GM21447 (cell line): ENCODE measurements at regions not wholly inside any gene's neighbourhood (a gene's known extent, or its start where the extent isn't known, plus 50 kb on each side); places are given as distances from the start of the nearest gene placed in this dataset.

Source experiments
- ATAC-seq: cut with Tn5 transposase; IDR thresholded peaks from one replicate; pipeline ENCODE4 v1.9.1; 2021; ENCODE audit not compliant: unreplicated experiment

DNA sequence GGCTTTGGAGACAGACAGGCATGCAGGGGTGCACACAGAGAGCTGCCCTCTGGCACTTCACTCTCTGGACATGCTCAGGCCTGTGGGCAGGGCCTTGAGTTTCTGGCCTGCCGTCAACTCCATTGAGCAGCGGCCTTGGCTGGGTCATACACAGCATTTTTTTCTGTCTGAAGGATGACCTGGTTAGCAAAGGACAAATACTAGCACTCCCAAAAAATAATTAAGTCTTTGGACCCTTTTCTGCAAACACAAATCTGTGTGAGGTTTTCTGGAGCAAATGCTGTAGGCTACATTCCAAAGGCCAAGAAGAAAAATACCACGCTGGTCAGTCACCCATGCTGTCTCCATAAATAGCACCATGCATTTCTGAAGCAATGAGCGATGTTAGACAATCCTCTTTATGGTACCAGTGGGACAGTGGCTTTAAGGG, 124.7 kb upstream of the CTAGE1 start:
- ATAC-seq: no peak

- no peak for ATAC-seq
These were observed 126.1 kb upstream of the CTAGE1 start for GRCh38 chr18:22543769-22544168.

GRCh38 chr18:22544626-22545025, 126.9 kb upstream of the CTAGE1 start:
- ATAC-seq: no peak

DNA sequence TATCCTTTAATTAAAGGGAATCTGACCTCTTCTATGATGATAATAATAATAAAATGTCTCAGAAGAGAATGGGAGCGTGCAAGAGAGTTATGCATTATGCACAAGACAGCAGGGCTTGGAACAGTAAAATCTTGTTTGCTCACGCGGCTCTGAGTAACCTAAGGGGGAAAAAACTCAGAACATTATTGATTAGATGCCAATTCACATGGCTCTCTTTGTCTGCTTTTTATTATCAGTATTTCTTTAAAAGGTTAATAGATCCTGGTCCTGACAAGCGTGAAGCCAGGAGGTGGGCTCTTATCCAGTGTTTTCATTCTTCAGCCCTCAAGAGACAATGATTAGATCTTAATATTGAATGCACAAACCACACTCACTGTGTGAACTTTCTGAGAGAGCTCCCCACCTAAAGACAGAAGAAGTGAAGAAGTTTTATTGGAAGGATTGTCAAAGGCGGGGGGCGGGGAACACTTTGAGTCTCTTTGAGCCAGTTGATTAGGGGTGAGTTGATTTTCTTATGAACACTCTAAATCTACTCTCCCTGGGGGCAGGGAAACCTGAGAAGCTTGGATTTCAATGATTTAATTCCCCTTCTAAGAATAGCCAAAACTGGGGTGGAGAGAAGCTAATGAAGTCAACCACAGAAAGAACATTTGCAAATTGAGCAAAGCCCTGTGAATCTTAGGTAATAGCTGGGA, 127.5 kb upstream of the CTAGE1 start:
- no peak for ATAC-seq

DNA sequence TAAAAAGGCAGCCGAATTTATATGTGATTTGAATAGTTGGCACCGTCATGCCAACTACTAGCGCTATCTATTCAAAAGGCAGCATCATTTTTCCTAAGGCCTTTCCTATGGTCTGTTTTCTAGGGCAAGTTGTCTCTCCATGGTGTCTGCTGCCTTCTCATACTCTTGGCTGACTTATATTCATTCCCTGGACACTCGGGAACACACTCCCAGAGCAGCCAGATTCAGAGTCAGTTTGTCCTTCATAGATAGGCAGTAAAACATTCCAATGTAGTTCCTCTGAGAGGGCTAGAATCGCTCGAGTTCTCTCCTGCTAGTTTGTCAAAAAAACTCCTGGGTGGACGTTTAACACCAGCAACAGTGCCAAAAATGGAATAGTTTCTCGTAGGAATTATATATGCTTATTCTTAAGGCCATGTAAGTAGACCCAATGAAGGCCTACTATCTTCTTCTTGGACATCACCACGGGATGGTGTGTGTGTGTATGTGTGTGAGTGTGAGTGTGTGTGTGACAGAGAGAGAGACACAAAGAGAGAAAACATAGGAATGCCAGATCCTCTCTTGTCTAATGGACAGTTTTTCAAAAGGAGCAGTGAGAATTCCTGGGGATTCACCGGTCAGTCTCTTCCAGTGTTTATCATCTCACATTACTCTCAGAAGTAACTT, 129.3 kb upstream of the CTAGE1 start:
- no peak for ATAC-seq

- ATAC-seq: no peak
These were observed 130.3 kb upstream of the CTAGE1 start for GRCh38 chr18:22547807-22548561.

DNA sequence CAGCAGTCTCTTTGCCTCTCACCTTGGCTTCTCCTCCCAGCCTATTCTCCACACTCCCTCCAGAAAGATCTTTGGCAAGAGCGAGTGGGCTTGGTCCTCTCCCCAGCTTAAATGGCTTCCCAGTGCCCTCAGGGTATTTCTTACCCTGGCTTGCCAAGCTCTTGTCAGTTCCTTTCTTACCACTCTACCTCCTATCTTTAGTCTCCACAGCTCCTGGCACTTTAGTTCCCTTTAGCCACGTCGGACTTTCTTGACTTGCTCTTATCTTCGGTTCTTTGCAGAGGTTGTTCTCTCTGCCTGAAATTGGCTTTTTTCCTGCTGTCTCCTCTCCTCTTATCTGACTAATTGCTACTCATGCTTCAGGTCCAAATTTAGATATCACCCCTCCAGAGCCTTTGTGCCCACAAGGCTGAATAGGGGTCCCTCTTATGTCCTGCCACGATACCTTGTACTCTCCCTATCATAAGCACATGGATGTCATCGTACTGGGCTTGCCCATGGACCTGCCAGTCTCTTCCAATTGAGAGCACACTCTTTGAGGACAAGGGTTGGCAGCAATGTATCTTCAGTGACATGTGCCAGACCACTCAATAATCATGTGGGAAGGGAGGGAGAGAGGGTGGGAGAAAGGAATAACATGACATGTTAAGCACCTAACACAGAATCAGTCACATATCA, 131.7 kb upstream of the CTAGE1 start:
- no peak for ATAC-seq

DNA sequence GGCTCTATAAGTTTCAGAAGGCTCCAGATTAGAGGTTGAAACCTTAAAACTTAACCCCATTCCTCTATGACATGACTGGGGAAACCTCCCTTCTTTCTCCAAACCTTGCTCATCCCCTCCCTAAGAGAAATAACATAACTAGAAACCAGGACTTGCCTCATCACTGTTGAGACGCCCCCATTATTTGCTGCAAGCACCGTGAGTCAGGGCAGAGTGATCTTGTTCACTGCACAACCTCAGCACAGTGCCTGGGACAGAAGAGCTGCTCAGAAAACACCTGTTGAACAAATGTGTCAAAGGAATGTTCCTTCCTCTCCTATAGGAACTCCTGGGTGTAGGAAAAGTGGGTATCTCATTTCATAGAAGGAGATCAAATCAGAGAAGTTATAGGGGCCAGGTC, 132.7 kb upstream of the CTAGE1 start:
- ATAC-seq: no peak

- ATAC-seq: no peak
These were observed 133.1 kb upstream of the CTAGE1 start for GRCh38 chr18:22550861-22551260.

- ATAC-seq: no peak
These were observed 133.9 kb upstream of the CTAGE1 start for GRCh38 chr18:22551536-22552151.

DNA sequence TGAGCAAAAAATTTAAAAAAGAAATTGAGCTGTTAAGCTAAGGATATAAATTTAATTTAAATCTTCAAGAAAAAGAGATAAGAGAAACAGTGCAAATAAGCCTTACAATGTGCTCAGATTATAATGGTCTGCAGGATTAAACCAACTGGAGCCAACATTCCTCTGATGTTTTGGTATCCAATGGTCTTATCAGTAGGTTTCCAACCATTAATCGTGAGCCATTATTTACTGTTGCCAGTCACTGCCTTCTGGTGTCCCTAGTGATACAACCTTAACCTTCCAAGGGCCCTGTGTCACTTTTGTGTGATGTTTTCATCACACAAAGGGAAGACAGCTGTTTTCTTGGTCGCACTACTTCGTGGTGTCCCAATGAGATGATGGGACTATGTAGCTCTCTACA, 134.5 kb upstream of the CTAGE1 start:
- ATAC-seq: no peak

DNA sequence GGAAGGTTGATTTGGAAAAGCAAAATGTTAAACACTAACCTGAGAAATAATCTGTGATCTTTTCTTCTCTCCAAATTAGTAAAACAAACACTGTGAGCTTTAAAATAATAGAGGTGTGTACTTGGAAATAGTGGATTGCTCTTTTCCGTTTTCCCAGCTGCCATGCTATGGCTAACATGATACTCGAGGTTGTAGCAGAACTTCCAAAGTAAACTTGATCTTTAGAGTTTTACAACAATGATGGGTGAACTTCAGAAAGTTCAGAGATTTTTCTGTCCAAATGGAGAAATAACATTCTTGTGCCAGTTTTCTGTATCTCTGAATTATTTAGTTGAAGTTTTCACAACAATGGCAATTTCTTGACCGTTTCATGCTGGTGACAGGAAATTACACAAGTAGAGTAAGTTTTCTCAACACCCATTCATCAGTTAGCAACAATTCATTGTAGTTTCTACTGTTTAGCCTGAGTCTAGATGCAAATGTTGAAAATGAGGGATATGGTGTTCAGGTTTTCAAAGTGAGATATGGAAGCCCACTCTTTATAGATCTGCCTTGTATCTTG, 135.3 kb upstream of the CTAGE1 start:
- no peak for ATAC-seq

DNA sequence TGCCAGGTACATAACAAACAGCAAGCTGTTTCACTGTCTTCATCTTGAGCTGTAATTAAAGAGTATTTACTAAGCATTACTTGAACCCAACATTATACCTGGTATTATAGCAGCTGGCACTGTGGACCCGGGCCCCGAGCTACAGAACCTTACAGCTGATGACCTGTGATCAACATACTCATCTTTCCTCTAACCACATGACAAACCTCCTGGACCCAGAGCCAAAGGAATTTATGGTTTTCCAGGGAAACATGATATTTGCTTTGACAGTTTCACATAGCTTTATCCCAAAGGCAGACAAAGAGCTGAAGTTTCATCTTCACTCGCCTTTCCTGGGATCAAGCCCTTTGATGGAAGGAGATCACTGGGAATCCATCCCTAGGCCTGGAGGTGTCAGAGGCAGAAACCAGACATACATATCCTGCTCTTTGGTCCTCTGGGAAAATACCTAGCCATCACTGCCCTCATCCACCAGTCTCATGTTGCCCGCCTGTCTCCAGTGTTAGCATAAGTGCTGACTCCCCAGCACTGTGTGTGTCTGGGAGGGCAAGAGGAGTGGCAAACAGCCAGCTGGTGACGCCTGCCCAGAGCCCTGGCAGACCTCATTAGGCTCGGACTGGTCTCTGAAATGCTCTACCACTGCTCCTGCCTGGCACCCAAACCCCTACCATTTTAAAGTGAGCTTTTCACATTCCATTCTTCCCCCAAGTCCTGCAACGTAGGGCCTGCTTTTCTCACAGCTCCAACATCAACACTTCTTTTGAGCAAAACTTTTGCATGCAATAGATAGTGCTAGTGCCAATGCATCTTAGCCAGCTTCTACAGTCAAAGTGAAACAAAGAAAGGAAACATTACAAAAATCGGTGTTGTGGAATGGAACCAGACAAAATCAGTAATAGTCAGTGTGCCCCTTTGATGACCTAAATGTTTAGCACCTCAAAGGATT, 138.8 kb upstream of the CTAGE1 start:
- ATAC-seq: no peak

GRCh38 chr18:22557168-22557941, 139.6 kb upstream of the CTAGE1 start:
- no peak for ATAC-seq

DNA sequence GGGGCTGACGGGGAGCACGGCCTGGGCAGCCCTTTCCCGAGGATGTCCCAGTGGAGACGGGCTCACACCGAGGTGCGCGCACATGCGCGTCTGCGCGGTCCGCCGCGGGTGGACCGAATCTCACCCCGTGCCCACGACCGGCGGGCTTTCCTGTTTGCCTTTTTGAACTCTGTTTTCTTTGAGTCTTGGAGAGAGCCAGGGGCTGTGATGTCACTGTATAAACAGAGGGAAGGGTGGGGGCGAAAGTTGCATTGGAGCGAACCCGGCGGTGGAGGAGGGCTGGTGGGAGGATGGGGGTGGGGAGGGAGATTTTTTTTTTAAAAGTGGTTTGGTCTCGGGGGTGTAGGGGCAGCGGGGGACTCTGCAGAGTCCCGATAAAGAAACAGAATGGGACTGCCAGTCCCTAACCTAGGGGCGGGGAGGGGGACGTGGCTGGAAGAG, 141.2 kb upstream of the CTAGE1 start:
- no peak for ATAC-seq

DNA sequence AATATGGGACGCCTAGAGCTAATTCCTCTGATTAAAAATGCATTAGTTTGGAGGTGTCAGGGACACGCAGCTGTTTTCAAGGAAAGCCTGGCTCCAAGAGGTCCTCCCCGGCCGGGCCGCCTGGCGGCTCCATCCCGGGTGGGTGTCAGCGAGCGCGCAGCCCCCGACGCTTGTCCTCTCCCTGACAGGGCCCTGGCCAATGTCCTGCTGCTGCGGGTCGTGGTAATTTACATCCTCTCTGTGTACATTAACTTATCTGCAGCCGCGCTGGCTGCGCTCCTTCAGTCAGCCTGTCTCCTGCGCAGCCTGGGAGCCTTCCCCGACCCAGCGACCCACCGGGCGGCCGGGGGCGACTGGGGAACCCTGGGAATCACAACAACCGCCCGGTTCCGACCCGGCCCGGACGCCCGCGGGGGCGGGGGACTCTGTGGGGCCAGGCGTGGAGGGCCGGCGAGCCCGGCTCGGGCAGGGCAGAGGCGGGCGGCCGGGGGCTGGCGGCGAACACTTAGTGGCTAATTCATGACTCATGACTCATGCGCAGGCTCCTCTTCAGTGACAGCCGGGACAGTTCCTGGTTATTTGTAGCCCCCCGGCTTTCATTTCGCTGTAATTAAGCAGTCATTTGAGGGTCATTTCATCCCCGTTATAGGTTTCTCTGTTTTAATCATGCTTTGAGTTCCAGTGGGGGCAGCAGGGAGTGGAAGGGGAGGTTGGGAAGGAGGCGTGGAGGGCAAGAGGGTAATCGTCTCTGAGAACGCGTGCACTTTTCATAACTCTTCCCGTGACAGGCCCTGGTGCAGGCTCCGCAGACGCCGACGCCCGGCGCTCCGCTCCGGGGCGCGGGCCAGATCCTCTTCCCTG, 141.9 kb upstream of the CTAGE1 start:
- ATAC-seq: no peak

DNA sequence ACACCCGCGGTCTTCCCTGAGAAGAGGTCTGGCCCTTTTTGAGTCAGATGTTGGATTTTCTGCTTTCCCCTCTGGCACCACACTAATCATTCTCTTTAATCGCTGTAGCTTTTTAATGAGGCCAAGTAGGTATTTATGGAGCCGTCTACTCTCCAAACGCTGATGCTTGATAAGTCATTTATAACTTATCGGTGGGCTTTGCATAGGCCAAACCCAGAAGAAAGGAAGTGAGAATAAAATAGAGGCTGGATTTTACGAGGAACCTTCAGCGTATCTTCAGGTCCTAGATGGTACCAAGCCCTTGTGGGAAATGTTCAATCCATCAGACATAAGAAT, 142.5 kb upstream of the CTAGE1 start:
- no peak for ATAC-seq

- no peak for ATAC-seq
These were observed 143.1 kb upstream of the CTAGE1 start for GRCh38 chr18:22560797-22561196.
